H9 (cell line): ENCODE measurements at regions not wholly inside any gene's neighbourhood (a gene's known extent, or its start where the extent isn't known, plus 50 kb on each side); places are given as distances from the start of the nearest gene placed in this dataset.

Experiments
- DNase-seq: peaks from one replicate; pipeline ENCODE4 v3.0.0-alpha.2; 2017
- H2AFZ ChIP-seq: one replicate; pipeline ENCODE4 v1.6.1; 2013; ENCODE audit warnings: mild to moderate bottlenecking, low read length, control low read depth, moderate library complexity
- H2AK5ac ChIP-seq: 2 replicates; pipeline ENCODE4 v1.6.1; 2013; ENCODE audit warnings: low read length, control low read depth, mixed read lengths; ENCODE audit not compliant: insufficient read length
- H2BK120ac ChIP-seq: one replicate; pipeline ENCODE4 v1.6.1; 2013; ENCODE audit warnings: low read depth, mild to moderate bottlenecking, low read length, control low read depth, inconsistent platforms; ENCODE audit not compliant: poor library complexity, severe bottlenecking
- H2BK12ac ChIP-seq: 2 replicates; pipeline ENCODE4 v1.6.1; 2013; ENCODE audit warnings: low read length, control low read depth, mixed read lengths, low read depth; ENCODE audit not compliant: insufficient read length
- H2BK15ac ChIP-seq: 2 replicates; pipeline ENCODE4 v1.6.1; 2013; ENCODE audit warnings: low read depth, low read length, control low read depth
- H2BK20ac ChIP-seq: one replicate; pipeline ENCODE4 v1.6.1; 2013; ENCODE audit warnings: low read depth, mild to moderate bottlenecking, low read length, control low read depth, inconsistent platforms; ENCODE audit not compliant: poor library complexity, severe bottlenecking
- H2BK5ac ChIP-seq: 2 replicates; pipeline ENCODE4 v1.6.1; 2013; ENCODE audit warnings: low read length, control low read depth, mixed read lengths; ENCODE audit not compliant: insufficient read length
- H3K14ac ChIP-seq: 2 replicates; pipeline ENCODE4 v1.6.1; 2013; ENCODE audit warnings: low read length, control low read depth; ENCODE audit not compliant: insufficient read depth
- H3K18ac ChIP-seq: 2 replicates; pipeline ENCODE4 v1.6.1; 2013; ENCODE audit warnings: low read depth, mild to moderate bottlenecking, mixed read lengths, low read length, control low read depth; ENCODE audit not compliant: insufficient read length
- H3K23ac ChIP-seq: 2 replicates; pipeline ENCODE4 v1.6.1; 2013; ENCODE audit warnings: low read length, control low read depth, mixed read lengths, low read depth; ENCODE audit not compliant: insufficient read length
- H3K23me2 ChIP-seq: 2 replicates; pipeline ENCODE4 v1.6.1; 2013; ENCODE audit warnings: low read depth, mild to moderate bottlenecking, mixed read lengths, low read length, control low read depth; ENCODE audit not compliant: insufficient read length, poor library complexity, severe bottlenecking
- H3K27ac ChIP-seq: 2 replicates; pipeline ENCODE4 v1.5.1; 2013; ENCODE audit warnings: low read length, control low read depth, mixed read lengths, low read depth; ENCODE audit not compliant: insufficient read length
- H3K27me3 ChIP-seq: 2 replicates; pipeline ENCODE4 v1.6.1; 2013; ENCODE audit warnings: low read length, control low read depth, inconsistent platforms; ENCODE audit not compliant: insufficient read depth
- H3K4ac ChIP-seq: 2 replicates; pipeline ENCODE4 v1.6.1; 2013; ENCODE audit warnings: low read depth, mild to moderate bottlenecking, control low read depth, inconsistent platforms, low read length, moderate library complexity
- H3K4me1 ChIP-seq: 2 replicates; pipeline ENCODE4 v1.6.1; 2013; ENCODE audit warnings: low read length, control low read depth, inconsistent platforms; ENCODE audit not compliant: insufficient read depth
- H3K4me2 ChIP-seq: 2 replicates; pipeline ENCODE4 v1.6.1; 2013; ENCODE audit warnings: low read length, control low read depth, mixed read lengths; ENCODE audit not compliant: insufficient read length, insufficient read depth
- H3K56ac ChIP-seq: 2 replicates; pipeline ENCODE4 v1.6.1; 2013; ENCODE audit warnings: low read depth, mild to moderate bottlenecking, mixed read lengths, low read length, control low read depth; ENCODE audit not compliant: insufficient read length
- H3K79me1 ChIP-seq: 2 replicates; pipeline ENCODE4 v1.6.1; 2013; ENCODE audit warnings: low read depth, mild to moderate bottlenecking, moderate library complexity, low read length, control low read depth, inconsistent platforms; ENCODE audit not compliant: insufficient read depth, poor library complexity, severe bottlenecking
- H3K79me2 ChIP-seq: 2 replicates; pipeline ENCODE4 v1.6.1; 2013; ENCODE audit warnings: low read length, control low read depth, inconsistent platforms; ENCODE audit not compliant: insufficient read depth
- H3K9ac ChIP-seq: 2 replicates; pipeline ENCODE4 v1.6.1; 2013; ENCODE audit warnings: low read length, control low read depth, mixed read lengths; ENCODE audit not compliant: insufficient read length; ENCODE audit errors: extremely low read depth
- H3K9me3 ChIP-seq: one replicate; pipeline ENCODE4 v1.6.1; 2013; ENCODE audit warnings: low read depth, low read length, inconsistent platforms; ENCODE audit not compliant: control insufficient read depth
- H3T11ph ChIP-seq: one replicate; pipeline ENCODE4 v1.6.1; 2013; ENCODE audit warnings: mild to moderate bottlenecking, low read length, control low read depth, inconsistent platforms
- H4K20me1 ChIP-seq: one replicate; pipeline ENCODE4 v1.6.1; 2013; ENCODE audit not compliant: control insufficient read depth, insufficient read length, insufficient read depth
- H4K5ac ChIP-seq: 2 replicates; pipeline ENCODE4 v1.6.1; 2013; ENCODE audit warnings: low read depth, mild to moderate bottlenecking, mixed read lengths, low read length, control low read depth; ENCODE audit not compliant: insufficient read length
- H4K8ac ChIP-seq: replicated peaks from 2 replicates; pipeline ENCODE4 v1.6.1; 2013; ENCODE audit warnings: low read length, control low read depth, mixed read lengths, low read depth; ENCODE audit not compliant: insufficient read length
- H4K91ac ChIP-seq: 2 replicates; pipeline ENCODE4 v1.6.1; 2013; ENCODE audit warnings: low read depth, mild to moderate bottlenecking, moderate library complexity, mixed read lengths, low read length, control low read depth; ENCODE audit not compliant: insufficient read length
- H3K27ac Mint-ChIP-seq, 3 experiments: 2 replicates in 2 of 3; 3 replicates in 1 of 3; pipeline ENCODE4 v1.8.0; 2020 to 2021; ENCODE audit warnings: mixed read lengths in 3 of 3, mild to moderate bottlenecking in 1 of 3, moderate library complexity in 1 of 3
- H3K27me3 Mint-ChIP-seq: 2 replicates; pipeline ENCODE4 v1.8.0; 2021; ENCODE audit warnings: low read depth, mild to moderate bottlenecking, moderate library complexity, mixed read lengths
- H3K36me3 Mint-ChIP-seq, 3 experiments: 2 replicates in 2 of 3; 3 replicates in 1 of 3; pipeline ENCODE4 v1.8.0; 2020 to 2021; ENCODE audit warnings: low read depth in 3 of 3, mixed read lengths in 3 of 3; ENCODE audit not compliant: insufficient read depth in 1 of 3
- H3K4me1 Mint-ChIP-seq, 2 experiments: 2 replicates each; pipeline ENCODE4 v1.8.0; 2020; ENCODE audit warnings: mixed read lengths in 2 of 2
- H3K4me3 Mint-ChIP-seq, 2 experiments: 2 replicates in 1 of 2; 3 replicates in 1 of 2; pipeline ENCODE4 v1.8.0; 2020 to 2021; ENCODE audit warnings: mild to moderate bottlenecking in 2 of 2, mixed read lengths in 2 of 2, moderate library complexity in 1 of 2
- H3K9me3 Mint-ChIP-seq, 2 experiments: 2 replicates in 1 of 2; 3 replicates in 1 of 2; pipeline ENCODE4 v1.8.0; 2020; ENCODE audit warnings: mild to moderate bottlenecking in 2 of 2, mixed read lengths in 2 of 2, moderate library complexity in 1 of 2
- WGBS: extraction: QIAGEN DNeasy Blood & Tissue Kit; methylation state at CpG from one replicate; pipeline ENCODE4 v1.1.7; 2013; ENCODE audit warnings: missing lambda C conversion rate, low lambda C conversion rate, mixed read lengths; ENCODE audit not compliant: insufficient read length; ENCODE audit errors: extremely low coverage; 5-methylcytosine and 5-hydroxymethylcytosine counted together
- TF ChIP-seq, protein P1 (sequence below): fragments of 200-600 bp; sonication (generic); conservative IDR thresholded peaks from 3 replicates; pipeline ENCODE4 v1.8.0; 2021; ENCODE audit warnings: antibody characterized with exemption, mild to moderate bottlenecking

DNA sequence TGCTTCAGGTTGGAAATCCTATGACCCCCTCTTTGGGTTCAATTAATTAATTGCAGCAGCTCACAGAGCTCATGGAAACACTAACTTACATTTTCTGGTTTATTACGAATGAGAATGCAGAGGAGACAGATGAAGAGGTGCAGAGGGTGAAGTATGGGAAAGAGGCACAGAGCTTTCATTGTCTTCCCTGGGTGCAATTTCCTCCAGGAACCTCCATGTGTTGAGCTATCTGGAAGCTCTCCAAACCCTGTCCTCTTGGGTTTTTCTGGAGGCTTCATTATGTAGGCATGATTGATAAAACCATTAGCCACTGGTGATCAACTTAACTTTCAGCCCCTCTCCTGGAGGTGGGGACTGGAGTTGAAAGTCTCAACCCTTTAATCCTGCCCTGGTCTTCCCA, 133.0 kb upstream of the AUTS2 start:
- TF ChIP-seq, protein P1, sequence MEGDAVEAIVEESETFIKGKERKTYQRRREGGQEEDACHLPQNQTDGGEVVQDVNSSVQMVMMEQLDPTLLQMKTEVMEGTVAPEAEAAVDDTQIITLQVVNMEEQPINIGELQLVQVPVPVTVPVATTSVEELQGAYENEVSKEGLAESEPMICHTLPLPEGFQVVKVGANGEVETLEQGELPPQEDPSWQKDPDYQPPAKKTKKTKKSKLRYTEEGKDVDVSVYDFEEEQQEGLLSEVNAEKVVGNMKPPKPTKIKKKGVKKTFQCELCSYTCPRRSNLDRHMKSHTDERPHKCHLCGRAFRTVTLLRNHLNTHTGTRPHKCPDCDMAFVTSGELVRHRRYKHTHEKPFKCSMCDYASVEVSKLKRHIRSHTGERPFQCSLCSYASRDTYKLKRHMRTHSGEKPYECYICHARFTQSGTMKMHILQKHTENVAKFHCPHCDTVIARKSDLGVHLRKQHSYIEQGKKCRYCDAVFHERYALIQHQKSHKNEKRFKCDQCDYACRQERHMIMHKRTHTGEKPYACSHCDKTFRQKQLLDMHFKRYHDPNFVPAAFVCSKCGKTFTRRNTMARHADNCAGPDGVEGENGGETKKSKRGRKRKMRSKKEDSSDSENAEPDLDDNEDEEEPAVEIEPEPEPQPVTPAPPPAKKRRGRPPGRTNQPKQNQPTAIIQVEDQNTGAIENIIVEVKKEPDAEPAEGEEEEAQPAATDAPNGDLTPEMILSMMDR = no peak
- Histone ChIP-seq H3K9me3 (peaks cover 6% of the 10 kb centered on the region), H4K5ac (no peak overlapping the region), H3T11ph (no peak overlapping the region), H3K9ac (no peak overlapping the region), H3K4ac (no peak overlapping the region), H4K91ac (no peak overlapping the region), H3K14ac (no peak overlapping the region), H3K23me2 (no peaks in the 10 kb centered on the region), H4K8ac (no peak overlapping the region), H3K79me2 (no peaks in the 10 kb centered on the region), H3K79me1 (no peaks in the 10 kb centered on the region), H2AFZ (no peak overlapping the region), H3K56ac (no peak overlapping the region), H2BK120ac (no peak overlapping the region), H2BK20ac (no peak overlapping the region), H3K18ac (no peak overlapping the region), H4K20me1 (no peaks in the 10 kb centered on the region), H3K23ac (no peak overlapping the region), H3K27ac (no peak overlapping the region), H3K27me3 (no peaks in the 10 kb centered on the region), H2BK12ac (no peak overlapping the region), H2BK15ac (no peak overlapping the region), H3K4me2 (no peak overlapping the region), H3K4me1 (no peaks in the 10 kb centered on the region), H2BK5ac (no peak overlapping the region), H2AK5ac (no peak overlapping the region)
- no peak overlapping the region for H3K4me3 Mint-ChIP-seq
- no peak overlapping the region for H3K27ac Mint-ChIP-seq
- peaks cover 17 to 30% (median 18%) of the 10 kb centered on the region in 3 experiments for H3K36me3 Mint-ChIP-seq
- no peak for DNase-seq
- no CpG with 5 or more reads among the region's 1 CpG for WGBS
- H3K9me3 Mint-ChIP-seq = peaks cover 37 to 40% of the 10 kb centered on the region in 2 experiments
- peaks cover 7% of the 10 kb centered on the region for H3K27me3 Mint-ChIP-seq
- H3K4me1 Mint-ChIP-seq = 0 out of 4 replicates have a peak, but pooled peaks cover 2 to 3% of the 10 kb centered on the region in 2 experiments
